A549 (cell line): ENCODE measurements at regions not wholly inside any gene's neighbourhood (a gene's known extent, or its start where the extent isn't known, plus 50 kb on each side); places are given as distances from the start of the nearest gene placed in this dataset.

ENCODE experiments used
- BHLHE40 ChIP-seq: IDR thresholded peaks from 2 replicates; pipeline ENCODE4 v1.6.1; 2012; ENCODE audit warnings: low read depth, low read length, inconsistent platforms
- EP300 ChIP-seq, 2 experiments: fragments of >200 bp; sonication (Bioruptor Twin); formaldehyde crosslinking; IDR thresholded peaks; 2 replicates in 1 of 2; 3 replicates in 1 of 2; pipeline ENCODE4 v1.6.1; 2016 to 2017
- JUNB ChIP-seq: fragments of >200 bp; sonication (Bioruptor Twin); formaldehyde crosslinking; IDR thresholded peaks from 2 replicates; pipeline ENCODE4 v1.6.1; 2016
- MYC ChIP-seq: IDR thresholded peaks from 2 replicates; pipeline ENCODE4 v1.6.1; 2012; ENCODE audit warnings: mild to moderate bottlenecking, inconsistent platforms, low read length, improper control_type of control experiment, borderline replicate concordance
- POLR2A ChIP-seq: IDR thresholded peaks from 2 replicates; pipeline ENCODE4 v1.6.1; 2012; ENCODE audit warnings: mild to moderate bottlenecking, low read length
- RAD21 ChIP-seq, 2 experiments: fragments of >200 bp in 1 of 2; sonication (Bioruptor Twin) in 1 of 2; formaldehyde crosslinking in 1 of 2; IDR thresholded peaks in 1 of 2; conservative IDR thresholded peaks in 1 of 2; 2 replicates in 1 of 2; 3 replicates in 1 of 2; pipeline ENCODE4 v1.6.1; 2012 to 2018; ENCODE audit warnings: inconsistent platforms in 1 of 2
- RFX5 ChIP-seq: fragments of 450-650 bp; IDR thresholded peaks from 2 replicates; pipeline ENCODE4 v1.7.1; 2014; ENCODE audit warnings: antibody characterized with exemption, mild to moderate bottlenecking, moderate library complexity
- RNF2 ChIP-seq: fragments of 200-600 bp; sonication (generic); IDR thresholded peaks from 2 replicates; pipeline ENCODE4 v1.6.1; 2016; ENCODE audit warnings: low read depth, mild to moderate bottlenecking, antibody characterized with exemption, moderate library complexity, borderline replicate concordance
- TF ChIP-seq, protein P1 (sequence below): fragments of >200 bp; sonication (Bioruptor Twin); formaldehyde crosslinking; IDR thresholded peaks from 3 replicates; pipeline ENCODE4 v1.5.1; 2016
- TF ChIP-seq, protein P2 (sequence below): IDR thresholded peaks from 2 replicates; pipeline ENCODE4 v1.6.1; 2012
- TF ChIP-seq, protein P3 (sequence below): fragments of 200-600 bp; sonication (generic); IDR thresholded peaks from 2 replicates; pipeline ENCODE4 v1.6.1; 2016; ENCODE audit warnings: antibody characterized with exemption, mild to moderate bottlenecking, moderate library complexity
- TF ChIP-seq, protein P4 (sequence below): fragments of >200 bp; sonication (Bioruptor Twin); formaldehyde crosslinking; IDR thresholded peaks from 3 replicates; pipeline ENCODE4 v1.6.1; 2016

DNA sequence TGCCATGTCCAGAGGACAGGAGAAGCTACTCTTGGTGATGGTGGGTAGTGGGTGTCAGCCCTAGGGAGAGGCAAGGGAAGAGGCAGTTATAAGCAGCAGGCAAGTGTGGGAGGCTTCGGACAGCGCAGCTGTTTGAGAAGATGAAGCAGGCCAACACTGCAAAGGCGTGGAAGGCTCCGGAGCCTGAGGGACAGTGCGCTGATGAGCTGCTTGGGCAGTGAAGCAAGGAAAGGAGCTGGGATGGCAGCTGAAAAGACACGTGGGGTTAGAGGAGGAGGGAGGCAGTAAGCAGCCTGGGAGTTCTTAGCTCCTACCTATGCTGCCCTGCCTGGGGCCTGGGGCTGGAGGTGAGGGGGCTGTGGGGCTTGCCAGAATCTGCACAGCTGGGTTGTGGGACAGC, 50.1 kb upstream of the CRTAC1 start:
- TF ChIP-seq RNF2 (no peak), BHLHE40 (no peak), EP300 (IDR thresholded peaks at IDR 0.05) (no peak), POLR2A (no peak), RFX5 (no peak), JUNB (no peak), RAD21 (conservative IDR thresholded peaks at IDR 0.05 in 1 of 2, IDR thresholded peaks at IDR 0.05 in 1 of 2) (no peak), MYC (no peak)
- TF ChIP-seq, protein P1, sequence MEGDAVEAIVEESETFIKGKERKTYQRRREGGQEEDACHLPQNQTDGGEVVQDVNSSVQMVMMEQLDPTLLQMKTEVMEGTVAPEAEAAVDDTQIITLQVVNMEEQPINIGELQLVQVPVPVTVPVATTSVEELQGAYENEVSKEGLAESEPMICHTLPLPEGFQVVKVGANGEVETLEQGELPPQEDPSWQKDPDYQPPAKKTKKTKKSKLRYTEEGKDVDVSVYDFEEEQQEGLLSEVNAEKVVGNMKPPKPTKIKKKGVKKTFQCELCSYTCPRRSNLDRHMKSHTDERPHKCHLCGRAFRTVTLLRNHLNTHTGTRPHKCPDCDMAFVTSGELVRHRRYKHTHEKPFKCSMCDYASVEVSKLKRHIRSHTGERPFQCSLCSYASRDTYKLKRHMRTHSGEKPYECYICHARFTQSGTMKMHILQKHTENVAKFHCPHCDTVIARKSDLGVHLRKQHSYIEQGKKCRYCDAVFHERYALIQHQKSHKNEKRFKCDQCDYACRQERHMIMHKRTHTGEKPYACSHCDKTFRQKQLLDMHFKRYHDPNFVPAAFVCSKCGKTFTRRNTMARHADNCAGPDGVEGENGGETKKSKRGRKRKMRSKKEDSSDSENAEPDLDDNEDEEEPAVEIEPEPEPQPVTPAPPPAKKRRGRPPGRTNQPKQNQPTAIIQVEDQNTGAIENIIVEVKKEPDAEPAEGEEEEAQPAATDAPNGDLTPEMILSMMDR, result no peak
- TF ChIP-seq, protein P2, sequence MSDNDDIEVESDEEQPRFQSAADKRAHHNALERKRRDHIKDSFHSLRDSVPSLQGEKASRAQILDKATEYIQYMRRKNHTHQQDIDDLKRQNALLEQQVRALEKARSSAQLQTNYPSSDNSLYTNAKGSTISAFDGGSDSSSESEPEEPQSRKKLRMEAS, result no peak
- TF ChIP-seq, protein P3, sequence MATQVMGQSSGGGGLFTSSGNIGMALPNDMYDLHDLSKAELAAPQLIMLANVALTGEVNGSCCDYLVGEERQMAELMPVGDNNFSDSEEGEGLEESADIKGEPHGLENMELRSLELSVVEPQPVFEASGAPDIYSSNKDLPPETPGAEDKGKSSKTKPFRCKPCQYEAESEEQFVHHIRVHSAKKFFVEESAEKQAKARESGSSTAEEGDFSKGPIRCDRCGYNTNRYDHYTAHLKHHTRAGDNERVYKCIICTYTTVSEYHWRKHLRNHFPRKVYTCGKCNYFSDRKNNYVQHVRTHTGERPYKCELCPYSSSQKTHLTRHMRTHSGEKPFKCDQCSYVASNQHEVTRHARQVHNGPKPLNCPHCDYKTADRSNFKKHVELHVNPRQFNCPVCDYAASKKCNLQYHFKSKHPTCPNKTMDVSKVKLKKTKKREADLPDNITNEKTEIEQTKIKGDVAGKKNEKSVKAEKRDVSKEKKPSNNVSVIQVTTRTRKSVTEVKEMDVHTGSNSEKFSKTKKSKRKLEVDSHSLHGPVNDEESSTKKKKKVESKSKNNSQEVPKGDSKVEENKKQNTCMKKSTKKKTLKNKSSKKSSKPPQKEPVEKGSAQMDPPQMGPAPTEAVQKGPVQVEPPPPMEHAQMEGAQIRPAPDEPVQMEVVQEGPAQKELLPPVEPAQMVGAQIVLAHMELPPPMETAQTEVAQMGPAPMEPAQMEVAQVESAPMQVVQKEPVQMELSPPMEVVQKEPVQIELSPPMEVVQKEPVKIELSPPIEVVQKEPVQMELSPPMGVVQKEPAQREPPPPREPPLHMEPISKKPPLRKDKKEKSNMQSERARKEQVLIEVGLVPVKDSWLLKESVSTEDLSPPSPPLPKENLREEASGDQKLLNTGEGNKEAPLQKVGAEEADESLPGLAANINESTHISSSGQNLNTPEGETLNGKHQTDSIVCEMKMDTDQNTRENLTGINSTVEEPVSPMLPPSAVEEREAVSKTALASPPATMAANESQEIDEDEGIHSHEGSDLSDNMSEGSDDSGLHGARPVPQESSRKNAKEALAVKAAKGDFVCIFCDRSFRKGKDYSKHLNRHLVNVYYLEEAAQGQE, result no peak
- TF ChIP-seq, protein P4, sequence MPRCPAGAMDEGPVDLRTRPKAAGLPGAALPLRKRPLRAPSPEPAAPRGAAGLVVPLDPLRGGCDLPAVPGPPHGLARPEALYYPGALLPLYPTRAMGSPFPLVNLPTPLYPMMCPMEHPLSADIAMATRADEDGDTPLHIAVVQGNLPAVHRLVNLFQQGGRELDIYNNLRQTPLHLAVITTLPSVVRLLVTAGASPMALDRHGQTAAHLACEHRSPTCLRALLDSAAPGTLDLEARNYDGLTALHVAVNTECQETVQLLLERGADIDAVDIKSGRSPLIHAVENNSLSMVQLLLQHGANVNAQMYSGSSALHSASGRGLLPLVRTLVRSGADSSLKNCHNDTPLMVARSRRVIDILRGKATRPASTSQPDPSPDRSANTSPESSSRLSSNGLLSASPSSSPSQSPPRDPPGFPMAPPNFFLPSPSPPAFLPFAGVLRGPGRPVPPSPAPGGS, result no peak
